ENCODE measurements at regions not wholly inside any gene's neighbourhood (a gene's known extent, or its start where the extent isn't known, plus 50 kb on each side); places are given as distances from the start of the nearest gene placed in this dataset.
A peak's percentile ranks its signal among the peaks of the same experiment; 100 is the strongest.

- TF ChIP-seq ZFP91 (CRISPR knock-in tag; IDR thresholded peaks at IDR 0.05; ENCODE audit: borderline replicate concordance) (peak; percentile 72; the same call in 1 of the 2 replicates), NR0B2 (CRISPR knock-in tag; IDR thresholded peaks at IDR 0.05) (peak; percentile 94), TBP (CRISPR knock-in tag; IDR thresholded peaks at IDR 0.05) (no peak), ZNF263 (CRISPR knock-in tag; IDR thresholded peaks at IDR 0.05) (peak; percentile 76; the same call in 1 of the 2 replicates), CBX1 (IDR thresholded peaks at IDR 0.05; ENCODE audit: low read depth) (no peak), CSRNP1 (CRISPR knock-in tag; IDR thresholded peaks at IDR 0.05) (no peak), TCF7L2 (IDR thresholded peaks at IDR 0.05; ENCODE audit: low read depth, low read length) (no peak), KLF11 (CRISPR knock-in tag; IDR thresholded peaks at IDR 0.05) (no peak), ZNF543 (CRISPR knock-in tag; IDR thresholded peaks at IDR 0.05) (no peak), SSRP1 (CRISPR knock-in tag; IDR thresholded peaks at IDR 0.05) (no peak), POLR2AphosphoS5 (IDR thresholded peaks at IDR 0.05; ENCODE audit: low read depth, low read length) (no peak), BRCA1 (CRISPR knock-in tag; IDR thresholded peaks at IDR 0.05) (no peak), ZNF746 (CRISPR knock-in tag; IDR thresholded peaks at IDR 0.05) (no peak), SALL2 (CRISPR knock-in tag; IDR thresholded peaks at IDR 0.05) (peak; percentile 58; the same call in 1 of the 2 replicates), ZNF282 (IDR thresholded peaks at IDR 0.05; ENCODE audit: partially characterized antibody) (no peak), NR3C1 (CRISPR knock-in tag; IDR thresholded peaks at IDR 0.05) (no peak), NFKB2 (CRISPR knock-in tag; IDR thresholded peaks at IDR 0.05; ENCODE audit: borderline replicate concordance) (peak; percentile 83; the same call in 1 of the 2 replicates), ZNF3 (CRISPR knock-in tag; IDR thresholded peaks at IDR 0.05) (no peak), ZBTB7A (CRISPR knock-in tag; IDR thresholded peaks at IDR 0.05) (no peak), ZNF772 (CRISPR knock-in tag; IDR thresholded peaks at IDR 0.05) (peak; percentile 58; the same call in 1 of the 2 replicates), YEATS2 (CRISPR knock-in tag; IDR thresholded peaks at IDR 0.05; ENCODE audit: borderline replicate concordance) (no peak), KMT2B (CRISPR knock-in tag; IDR thresholded peaks at IDR 0.05) (no peak), ZNF781 (CRISPR knock-in tag; IDR thresholded peaks at IDR 0.05; ENCODE audit: borderline replicate concordance, not compliant biosample characterization) (no peak)
Measured at GRCh38 chr5:14011089-14012020, 66.9 kb upstream of the DNAH5 start (continued).

Data from HepG2 (cell line).